ENCODE measurements at regions not wholly inside any gene's neighbourhood (a gene's known extent, or its start where the extent isn't known, plus 50 kb on each side); places are given as distances from the start of the nearest gene placed in this dataset.
A peak's percentile ranks its signal among the peaks of the same experiment; 100 is the strongest.

DNA sequence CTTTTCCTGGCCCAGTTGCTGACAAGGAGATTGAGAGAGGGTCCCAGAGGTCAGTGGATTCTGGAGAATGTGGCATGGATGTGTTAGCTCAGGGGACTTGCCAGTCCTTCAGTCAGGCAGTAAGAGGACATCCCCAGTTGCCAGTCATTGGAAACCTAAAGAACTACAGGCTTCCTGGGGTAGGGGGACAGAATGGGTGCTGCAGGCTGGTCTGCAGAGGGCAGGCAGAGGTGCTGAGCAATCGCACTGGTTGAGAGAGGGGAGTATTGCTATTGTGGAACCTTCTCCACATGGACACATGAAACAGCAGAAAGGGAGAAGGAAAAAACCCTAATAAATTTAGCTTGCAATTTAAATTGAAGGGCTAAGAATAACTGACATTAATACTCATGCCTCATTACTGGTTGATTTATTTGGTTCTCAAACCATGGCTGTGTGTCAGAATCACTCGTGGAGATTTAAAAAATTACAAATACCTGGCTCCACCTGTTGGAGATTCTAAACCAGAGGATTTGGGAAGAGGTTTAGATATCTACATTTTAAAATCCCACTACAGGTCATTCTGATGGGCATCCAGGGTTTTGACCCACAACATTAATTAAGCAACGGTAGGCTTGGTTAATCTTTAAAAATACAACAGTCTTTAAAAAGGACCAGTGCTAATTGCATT is 71.2 kb upstream of the SLC38A2 start:
- no peak for DNase-seq (ENCODE audit: low spot score)
- intact Hi-C loops (cut with micrococcal nuclease) = no loop called here
- no peak overlapping the region for H3K4me3 Mint-ChIP-seq (ENCODE audit: low read depth)

DNA sequence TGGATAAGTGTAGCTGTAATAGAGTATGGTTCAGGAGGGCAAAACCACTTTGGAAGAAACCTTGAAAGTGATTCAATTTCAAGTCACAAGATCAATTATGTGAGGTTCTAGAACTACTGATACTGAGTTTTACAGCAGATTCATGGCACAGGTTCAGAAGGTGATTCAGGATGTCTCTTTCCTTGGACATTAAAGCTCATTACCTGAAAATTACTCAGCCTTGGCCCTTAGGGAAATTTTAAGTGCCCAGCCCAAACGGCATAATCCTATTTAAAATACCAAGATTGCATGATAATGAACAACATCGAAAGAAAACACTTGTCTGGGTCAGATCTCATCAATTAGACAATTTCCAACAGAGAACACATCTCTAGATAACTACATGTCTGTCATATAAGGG is 70.2 kb upstream of the SLC38A2 start:
- Mint-ChIP-seq H3K4me3 (ENCODE audit: low read depth) (no peak overlapping the region), H3K4me1 (ENCODE audit: low read depth) (peaks cover 19% of the 10 kb centered on the region), H3K27me3 (ENCODE audit: low read depth) (no peaks in the 10 kb centered on the region), H3K27ac (no peak overlapping the region), H3K36me3 (ENCODE audit: low read depth) (no peaks in the 10 kb centered on the region), H3K9me3 (no peaks in the 10 kb centered on the region)
- DNase-seq (ENCODE audit: low spot score) = no peak
- intact Hi-C loops (cut with micrococcal nuclease) = no loop called here

More for the DNA sequence above, 71.2 kb upstream of the SLC38A2 start:
- Mint-ChIP-seq H3K27ac (no peak overlapping the region), H3K4me1 (ENCODE audit: low read depth) (peaks cover 19% of the 10 kb centered on the region), H3K9me3 (no peaks in the 10 kb centered on the region), H3K36me3 (ENCODE audit: low read depth) (peaks cover 5% of the 10 kb centered on the region), H3K27me3 (ENCODE audit: low read depth) (no peaks in the 10 kb centered on the region)

DNA sequence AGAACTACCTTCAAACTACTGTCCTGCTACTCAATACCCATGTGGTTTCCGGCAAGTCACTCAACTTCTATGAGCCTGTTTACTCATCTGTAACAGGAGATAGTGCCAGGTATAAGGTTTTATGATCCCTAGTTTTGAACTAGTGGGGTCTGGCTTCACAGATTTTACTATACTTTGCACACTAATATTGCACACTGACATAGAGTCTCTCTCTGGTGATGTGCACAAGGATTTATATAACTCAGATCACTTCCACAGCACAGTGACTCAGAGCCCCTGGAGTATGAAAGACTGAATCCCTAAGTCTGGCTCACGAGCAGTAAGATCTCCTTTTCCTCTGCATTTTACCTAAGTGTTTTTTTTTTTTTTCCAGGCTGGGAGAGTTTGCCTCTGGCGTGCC is 69.7 kb upstream of the SLC38A2 start:
- intact Hi-C loops (cut with micrococcal nuclease) = no loop called here
- Mint-ChIP-seq H3K36me3 (ENCODE audit: low read depth) (no peaks in the 10 kb centered on the region), H3K27me3 (ENCODE audit: low read depth) (no peaks in the 10 kb centered on the region), H3K9me3 (no peaks in the 10 kb centered on the region), H3K4me3 (ENCODE audit: low read depth) (no peak overlapping the region), H3K4me1 (ENCODE audit: low read depth) (peaks cover 19% of the 10 kb centered on the region), H3K27ac (no peak overlapping the region)
- DNase-seq (ENCODE audit: low spot score) = no peak

DNA sequence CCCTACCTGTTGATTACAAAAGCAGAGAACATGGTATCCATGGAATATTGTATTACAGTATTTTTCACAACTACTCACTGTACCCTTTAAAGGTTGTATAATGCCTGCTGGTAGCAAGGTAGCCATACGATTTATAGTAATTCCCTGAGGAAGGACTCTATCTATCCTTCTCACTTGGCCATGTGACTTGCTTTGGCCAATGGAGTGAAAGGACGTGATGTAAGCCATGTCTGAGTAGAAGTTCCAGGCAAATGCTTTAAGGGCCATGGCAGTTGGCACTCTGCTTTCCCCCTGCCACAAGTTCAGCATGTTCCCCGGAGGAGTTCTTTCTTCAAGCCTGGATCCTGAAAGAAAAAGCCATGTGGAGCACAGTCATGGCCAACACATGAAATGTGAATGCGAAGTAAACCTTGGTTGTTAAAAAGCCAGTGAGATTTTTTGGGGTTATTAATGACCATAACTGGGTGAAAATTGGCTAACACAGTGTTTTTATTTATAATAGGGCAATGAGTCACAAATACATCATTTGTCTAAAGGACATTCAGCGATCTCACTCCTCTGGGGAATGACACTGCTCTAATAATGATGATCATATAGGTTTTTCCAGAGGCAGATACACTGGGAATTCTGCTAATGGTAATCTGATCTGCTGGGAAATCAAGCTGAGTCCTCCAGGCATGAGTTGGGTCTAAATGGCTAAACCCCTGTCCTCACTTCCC is 67.4 kb upstream of the SLC38A2 start:
- Mint-ChIP-seq H3K4me3 (ENCODE audit: low read depth) (no peak overlapping the region), H3K36me3 (ENCODE audit: low read depth) (no peaks in the 10 kb centered on the region), H3K9me3 (no peaks in the 10 kb centered on the region), H3K4me1 (ENCODE audit: low read depth) (peaks cover 10% of the 10 kb centered on the region), H3K27ac (no peak overlapping the region), H3K27me3 (ENCODE audit: low read depth) (no peaks in the 10 kb centered on the region)
- intact Hi-C loops (cut with micrococcal nuclease) = no loop called here
- DNase-seq (ENCODE audit: low spot score) = no peak

DNA sequence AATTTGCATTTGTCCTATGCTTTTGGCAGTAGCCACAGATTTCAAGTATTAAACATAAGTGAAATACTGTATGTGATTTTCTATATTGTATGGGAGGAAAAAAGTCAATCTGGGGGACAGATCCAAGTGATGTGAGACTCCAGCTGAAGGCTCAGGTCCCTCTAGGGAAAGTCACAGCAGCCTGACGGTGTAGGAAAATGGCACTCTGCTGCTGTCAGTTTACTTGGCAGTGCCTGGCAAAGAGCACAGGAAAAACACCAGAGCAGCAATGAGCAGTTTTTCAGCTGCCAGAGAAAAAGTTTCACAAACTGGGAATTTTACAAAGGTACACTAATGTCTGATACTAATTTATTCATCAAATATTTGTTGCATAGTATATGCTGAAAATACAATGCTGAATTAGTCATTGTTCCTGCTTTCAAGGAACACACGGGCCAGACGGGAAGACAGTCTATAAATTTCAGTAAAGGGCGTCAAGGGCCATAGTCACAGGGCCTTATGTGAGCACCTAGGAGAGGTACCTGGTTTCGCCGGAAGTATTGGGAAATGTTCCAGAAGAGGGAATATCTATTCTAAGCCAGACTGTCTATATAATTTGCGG is 66.2 kb upstream of the SLC38A2 start:
- Mint-ChIP-seq H3K36me3 (ENCODE audit: low read depth) (peaks cover 1% of the 10 kb centered on the region), H3K27ac (no peak overlapping the region), H3K4me1 (ENCODE audit: low read depth) (peaks cover 5% of the 10 kb centered on the region), H3K27me3 (ENCODE audit: low read depth) (no peaks in the 10 kb centered on the region), H3K4me3 (ENCODE audit: low read depth) (no peak overlapping the region), H3K9me3 (no peaks in the 10 kb centered on the region)
- intact Hi-C loops (cut with micrococcal nuclease) = no loop called here
- no peak for DNase-seq (ENCODE audit: low spot score)

DNA sequence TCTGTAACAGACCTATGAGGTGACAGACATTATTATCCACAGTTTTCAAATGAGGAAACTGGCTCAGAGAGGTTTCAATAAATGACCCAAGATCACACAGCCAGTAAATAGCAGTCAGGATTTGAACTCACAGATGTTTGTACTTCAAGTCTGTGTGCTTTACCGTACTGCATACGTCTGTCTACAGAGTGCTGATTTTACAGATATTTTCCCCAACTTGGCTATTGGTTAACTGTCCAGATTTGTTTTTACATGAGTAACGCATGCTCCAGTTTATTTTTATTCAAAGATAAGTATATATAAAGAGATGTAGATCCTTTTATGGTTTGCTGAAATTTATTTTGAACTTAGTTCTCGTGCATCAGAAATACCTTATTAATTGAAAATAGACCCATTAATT is 65.7 kb upstream of the SLC38A2 start:
- no peaks in the 10 kb centered on the region for H3K9me3 Mint-ChIP-seq
- no peak overlapping the region for H3K27ac Mint-ChIP-seq
- peaks cover 4% of the 10 kb centered on the region for H3K36me3 Mint-ChIP-seq (ENCODE audit: low read depth)
- no peaks in the 10 kb centered on the region for H3K27me3 Mint-ChIP-seq (ENCODE audit: low read depth)
- H3K4me3 Mint-ChIP-seq (ENCODE audit: low read depth) = no peak overlapping the region
- intact Hi-C loops (cut with micrococcal nuclease) = no loop called here
- peaks cover 8% of the 10 kb centered on the region for H3K4me1 Mint-ChIP-seq (ENCODE audit: low read depth)
- no peak for DNase-seq (ENCODE audit: low spot score)

DNA sequence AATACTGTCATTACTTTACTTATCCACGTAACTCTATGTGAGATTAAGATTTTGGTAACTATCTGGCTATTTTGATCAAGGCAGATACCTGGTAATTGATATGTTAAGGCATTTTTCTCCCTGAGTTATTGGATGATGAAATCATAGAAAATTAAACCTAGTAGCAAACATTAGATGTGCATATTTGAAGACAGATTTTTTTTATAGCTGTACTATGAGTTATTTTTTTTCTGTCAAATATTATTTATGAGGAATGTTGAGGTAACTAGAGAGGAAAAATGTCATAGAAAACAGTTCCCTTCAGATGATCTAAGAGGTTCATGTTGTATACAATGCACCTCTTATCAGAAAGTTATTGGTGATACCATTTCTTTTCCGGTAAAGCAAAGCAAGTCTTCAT is 64.9 kb upstream of the SLC38A2 start:
- DNase-seq (ENCODE audit: low spot score) = no peak
- Mint-ChIP-seq H3K27me3 (ENCODE audit: low read depth) (no peaks in the 10 kb centered on the region), H3K4me3 (ENCODE audit: low read depth) (no peak overlapping the region), H3K36me3 (ENCODE audit: low read depth) (peaks cover 4% of the 10 kb centered on the region), H3K9me3 (no peaks in the 10 kb centered on the region), H3K27ac (no peak overlapping the region), H3K4me1 (ENCODE audit: low read depth) (peaks cover 7% of the 10 kb centered on the region)
- intact Hi-C loops (cut with micrococcal nuclease) = no loop called here

DNA sequence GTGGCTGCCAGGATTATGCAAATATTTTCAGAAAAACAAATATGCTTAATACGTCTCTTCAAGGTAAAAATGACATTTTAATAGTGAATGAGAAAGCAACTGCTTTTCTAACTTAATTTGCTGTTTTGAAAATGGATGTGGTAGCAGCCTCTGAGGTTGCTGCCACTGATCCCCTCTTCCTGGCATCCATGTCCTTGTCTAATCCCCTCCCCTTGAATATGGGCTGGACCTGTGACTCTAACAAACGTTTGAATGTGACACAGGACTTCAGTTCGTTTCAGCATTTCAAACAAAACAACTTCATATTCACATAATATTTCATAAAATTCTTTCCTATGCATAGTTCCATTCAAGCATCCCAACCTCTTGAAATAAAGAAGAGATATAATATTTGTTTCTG is 64.2 kb upstream of the SLC38A2 start:
- intact Hi-C loops (cut with micrococcal nuclease) = no loop called here
- Mint-ChIP-seq H3K27me3 (ENCODE audit: low read depth) (no peaks in the 10 kb centered on the region), H3K4me1 (ENCODE audit: low read depth) (peaks cover 4% of the 10 kb centered on the region), H3K36me3 (ENCODE audit: low read depth) (peaks cover 4% of the 10 kb centered on the region), H3K4me3 (ENCODE audit: low read depth) (no peak overlapping the region), H3K27ac (no peak overlapping the region), H3K9me3 (no peaks in the 10 kb centered on the region)
- no peak for DNase-seq (ENCODE audit: low spot score)

DNA sequence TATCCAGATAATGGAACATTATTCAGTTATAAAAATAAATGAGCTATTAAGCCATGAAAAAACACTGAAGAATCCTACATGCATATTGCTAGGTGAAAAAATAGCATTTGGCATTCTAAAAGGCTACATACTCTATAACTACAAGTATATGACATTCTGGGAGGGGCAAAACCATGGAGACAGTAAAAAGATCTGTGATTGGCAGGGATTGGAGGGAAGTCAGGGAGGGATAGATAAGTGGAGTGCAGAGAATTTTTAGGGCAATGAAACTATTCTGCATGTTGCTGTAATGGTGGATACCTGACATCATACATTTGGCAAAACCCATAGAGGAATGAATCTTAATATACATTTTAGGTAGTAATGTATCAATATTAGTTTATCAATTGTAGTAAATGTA is 63.1 kb upstream of the SLC38A2 start:
- Mint-ChIP-seq H3K9me3 (no peaks in the 10 kb centered on the region), H3K27me3 (ENCODE audit: low read depth) (no peaks in the 10 kb centered on the region), H3K4me1 (ENCODE audit: low read depth) (peaks cover 7% of the 10 kb centered on the region), H3K4me3 (ENCODE audit: low read depth) (no peak overlapping the region), H3K27ac (no peak overlapping the region), H3K36me3 (ENCODE audit: low read depth) (peaks cover 4% of the 10 kb centered on the region)
- intact Hi-C loops (cut with micrococcal nuclease) = no loop called here
- no peak for DNase-seq (ENCODE audit: low spot score)

DNA sequence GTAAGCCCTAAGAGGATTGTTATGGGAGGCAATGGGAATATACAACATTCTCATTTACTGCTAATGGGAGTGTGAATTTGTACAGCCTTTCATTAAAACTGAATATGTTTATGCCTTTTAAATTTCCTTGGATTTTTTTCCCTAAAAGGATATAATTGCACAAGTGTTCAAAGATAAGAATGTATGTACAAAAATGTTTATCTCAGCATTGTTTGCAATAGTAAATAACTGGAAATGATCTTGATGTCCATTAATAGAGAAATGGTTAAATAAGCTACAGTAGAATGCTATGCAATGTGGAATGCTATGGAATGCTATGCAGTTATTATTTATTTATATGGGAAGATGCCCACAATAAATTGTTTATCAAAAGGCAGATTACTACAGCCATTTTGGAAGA is 62.5 kb upstream of the SLC38A2 start:
- Mint-ChIP-seq H3K4me1 (ENCODE audit: low read depth) (peaks cover 12% of the 10 kb centered on the region), H3K27me3 (ENCODE audit: low read depth) (no peaks in the 10 kb centered on the region), H3K4me3 (ENCODE audit: low read depth) (no peak overlapping the region), H3K27ac (no peak overlapping the region), H3K36me3 (ENCODE audit: low read depth) (peaks cover 7% of the 10 kb centered on the region), H3K9me3 (no peaks in the 10 kb centered on the region)
- DNase-seq (ENCODE audit: low spot score) = no peak
- intact Hi-C loops (cut with micrococcal nuclease) = no loop called here

DNA sequence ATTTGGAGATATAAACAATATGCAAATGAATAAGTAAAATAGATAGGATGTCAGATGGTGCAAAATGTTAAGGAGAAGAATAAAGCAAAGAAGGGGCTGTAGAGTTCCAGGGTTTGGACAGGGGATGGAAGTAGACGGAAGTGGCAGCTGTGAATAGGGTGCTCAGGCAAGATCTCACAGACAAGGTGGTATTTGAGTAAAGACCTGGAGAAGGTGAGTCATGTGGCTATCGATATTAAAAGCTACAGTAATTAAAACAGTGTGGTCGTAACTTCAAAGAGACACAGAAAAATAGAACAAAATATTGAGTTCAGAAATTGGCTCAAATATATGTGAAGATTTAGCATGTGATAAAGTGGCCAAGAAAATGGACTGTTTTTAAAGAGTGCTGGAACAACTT is 61.3 kb upstream of the SLC38A2 start:
- no peak overlapping the region for H3K4me3 Mint-ChIP-seq (ENCODE audit: low read depth)
- H3K36me3 Mint-ChIP-seq (ENCODE audit: low read depth) = peaks cover 7% of the 10 kb centered on the region
- no peak for DNase-seq (ENCODE audit: low spot score)
- H3K27ac Mint-ChIP-seq = no peak overlapping the region
- intact Hi-C loops (cut with micrococcal nuclease) = no loop called here
- H3K4me1 Mint-ChIP-seq (ENCODE audit: low read depth) = peaks cover 18% of the 10 kb centered on the region
- no peaks in the 10 kb centered on the region for H3K27me3 Mint-ChIP-seq (ENCODE audit: low read depth)
- no peaks in the 10 kb centered on the region for H3K9me3 Mint-ChIP-seq

DNA sequence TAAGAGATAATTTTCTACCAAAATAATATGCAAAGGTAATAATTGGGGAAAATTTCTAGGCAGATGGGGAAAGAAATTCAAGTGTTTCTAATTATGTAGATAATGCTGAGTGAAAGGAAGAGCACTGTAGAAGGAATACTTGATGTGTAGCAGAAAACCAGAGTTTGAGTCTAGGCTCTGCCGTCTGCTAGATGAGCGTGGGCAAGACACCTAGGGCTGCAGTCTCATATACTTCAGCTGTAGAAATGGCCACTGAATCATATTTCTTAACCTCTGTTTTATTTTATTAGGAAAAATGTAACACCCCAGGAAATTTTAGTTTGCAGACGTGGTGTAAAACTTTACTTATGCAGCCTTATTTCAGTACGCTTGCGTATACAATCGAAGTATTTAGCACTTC is 59.8 kb upstream of the SLC38A2 start:
- Mint-ChIP-seq H3K27ac (no peak overlapping the region), H3K36me3 (ENCODE audit: low read depth) (peaks cover 15% of the 10 kb centered on the region), H3K4me1 (ENCODE audit: low read depth) (peaks cover 20% of the 10 kb centered on the region), H3K4me3 (ENCODE audit: low read depth) (no peak overlapping the region), H3K27me3 (ENCODE audit: low read depth) (no peaks in the 10 kb centered on the region), H3K9me3 (peaks cover 2% of the 10 kb centered on the region)
- no peak for DNase-seq (ENCODE audit: low spot score)
- intact Hi-C loops (cut with micrococcal nuclease) = no loop called here

DNA sequence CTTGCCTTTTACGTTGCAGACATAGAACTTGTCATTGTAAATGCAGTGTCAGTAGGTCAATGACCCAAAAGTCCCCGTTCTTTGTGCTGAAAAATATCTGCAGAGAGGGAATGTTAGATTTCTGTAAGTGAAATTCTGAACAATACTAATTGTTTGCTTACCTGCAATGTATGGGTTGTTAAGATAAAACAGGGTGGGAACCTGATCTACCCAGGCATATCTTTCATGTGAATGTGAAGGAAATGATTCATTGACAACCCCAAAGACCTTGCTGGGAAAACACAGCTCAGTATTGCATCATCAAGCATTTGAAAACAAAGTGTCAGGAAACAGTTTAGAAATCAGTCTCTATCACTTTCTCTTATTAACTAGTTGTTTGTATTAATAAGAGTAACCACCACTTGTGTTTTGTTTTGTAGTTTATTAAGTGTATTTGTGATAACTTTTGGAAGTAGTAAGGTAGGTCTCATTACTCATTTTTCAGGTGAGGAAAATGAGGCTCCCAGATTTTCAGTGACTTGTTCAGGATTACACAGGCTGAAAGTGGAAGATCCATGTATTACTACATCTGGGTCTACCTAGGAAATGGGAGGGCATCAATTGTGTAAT is 57.9 kb upstream of the SLC38A2 start:
- intact Hi-C loops (cut with micrococcal nuclease) = no loop called here
- Mint-ChIP-seq H3K4me3 (ENCODE audit: low read depth) (no peak overlapping the region), H3K36me3 (ENCODE audit: low read depth) (peaks cover 27% of the 10 kb centered on the region), H3K27ac (peak overlapping the region; percentile 65), H3K4me1 (ENCODE audit: low read depth) (peaks cover 20% of the 10 kb centered on the region), H3K9me3 (peaks cover 14% of the 10 kb centered on the region), H3K27me3 (ENCODE audit: low read depth) (no peaks in the 10 kb centered on the region)
- DNase-seq (ENCODE audit: low spot score) = no peak

Measured in activated T-helper 2 cell treated with anti-CD3 and anti-CD28 coated beads, Interferon-gamma antibody, Interleukin-2, Interleukin-4, amounts not matched to agents 10 μg/mL and 5 μg/mL and 100 μg/mL, durations not matched to agents 14 hours and 24 hours and 36 hours (primary cell).